Hepatocyte (in vitro differentiated cells): ENCODE measurements at regions not wholly inside any gene's neighbourhood (a gene's known extent, or its start where the extent isn't known, plus 50 kb on each side); places are given as distances from the start of the nearest gene placed in this dataset.

Experiments
- DNase-seq: peaks from one replicate; pipeline ENCODE4 v3.0.0-alpha.2; 2016; ENCODE audit warnings: low spot score
- H2AFZ ChIP-seq: fragments of 200-600 bp; sonication (generic); 2 replicates; pipeline ENCODE4 v1.6.0; 2016; ENCODE audit warnings: antibody characterized with exemption, mild to moderate bottlenecking
- H3K27ac ChIP-seq: fragments of 200-600 bp; sonication (generic); 2 replicates; pipeline ENCODE4 v1.5.1; 2016; ENCODE audit warnings: mild to moderate bottlenecking
- H3K27me3 ChIP-seq: fragments of 200-600 bp; sonication (generic); 2 replicates; pipeline ENCODE4 v1.6.1; 2016
- H3K36me3 ChIP-seq: fragments of 200-600 bp; sonication (generic); replicated peaks from 2 replicates; pipeline ENCODE4 v1.5.1; 2016; ENCODE audit warnings: low read depth; ENCODE audit not compliant: insufficient read depth
- H3K4me1 ChIP-seq: fragments of 200-600 bp; sonication (generic); 2 replicates; pipeline ENCODE4 v1.5.1; 2016; ENCODE audit warnings: mild to moderate bottlenecking, moderate library complexity; ENCODE audit not compliant: insufficient read depth
- H3K4me2 ChIP-seq: fragments of 200-600 bp; sonication (generic); 2 replicates; pipeline ENCODE4 v1.6.0; 2016
- H3K4me3 ChIP-seq: fragments of 200-600 bp; sonication (generic); 2 replicates; pipeline ENCODE4 v1.5.1; 2016; ENCODE audit warnings: mild to moderate bottlenecking
- H3K79me2 ChIP-seq: fragments of 200-600 bp; sonication (generic); 2 replicates; pipeline ENCODE4 v1.6.0; 2017; ENCODE audit warnings: mild to moderate bottlenecking
- H3K9me2 ChIP-seq: fragments of 200-600 bp; sonication (generic); replicated peaks from 2 replicates; pipeline ENCODE4 v1.6.0; 2017; ENCODE audit warnings: mild to moderate bottlenecking; ENCODE audit not compliant: insufficient read depth
- H3K9me3 ChIP-seq: fragments of 200-600 bp; sonication (generic); 2 replicates; pipeline ENCODE4 v1.5.1; 2016; ENCODE audit warnings: low read depth, mild to moderate bottlenecking
- H4K20me1 ChIP-seq: fragments of 200-600 bp; sonication (generic); 2 replicates; pipeline ENCODE4 v1.6.0; 2016; ENCODE audit warnings: mild to moderate bottlenecking; ENCODE audit not compliant: insufficient read depth, poor library complexity, severe bottlenecking
- EZH2 ChIP-seq: fragments of 200-600 bp; sonication (generic); IDR thresholded peaks from 2 replicates; pipeline ENCODE4 v1.6.1; 2016; ENCODE audit warnings: antibody characterized with exemption, mild to moderate bottlenecking, borderline replicate concordance
- EZH2phosphoT487 ChIP-seq: fragments of 200-600 bp; sonication (generic); IDR thresholded peaks from one replicate; pipeline ENCODE4 v1.6.1; 2018; ENCODE audit warnings: antibody characterized with exemption, mild to moderate bottlenecking, low read depth, moderate library complexity; ENCODE audit not compliant: unreplicated experiment, severe bottlenecking
- WGBS: methylation state at CpG from one replicate; pipeline ENCODE4 v1.1.6; 2016; ENCODE audit warnings: low lambda C conversion rate; ENCODE audit errors: missing lambda C conversion rate; 5-methylcytosine and 5-hydroxymethylcytosine counted together
- TF ChIP-seq, protein P1 (sequence below): fragments of 200-600 bp; sonication (generic); IDR thresholded peaks from 2 replicates; pipeline ENCODE4 v1.5.1; 2016; ENCODE audit warnings: antibody characterized with exemption, mild to moderate bottlenecking; ENCODE audit not compliant: poor library complexity

- TF ChIP-seq EZH2 (no peak), EZH2phosphoT487 (no peak)
- TF ChIP-seq, protein P1, sequence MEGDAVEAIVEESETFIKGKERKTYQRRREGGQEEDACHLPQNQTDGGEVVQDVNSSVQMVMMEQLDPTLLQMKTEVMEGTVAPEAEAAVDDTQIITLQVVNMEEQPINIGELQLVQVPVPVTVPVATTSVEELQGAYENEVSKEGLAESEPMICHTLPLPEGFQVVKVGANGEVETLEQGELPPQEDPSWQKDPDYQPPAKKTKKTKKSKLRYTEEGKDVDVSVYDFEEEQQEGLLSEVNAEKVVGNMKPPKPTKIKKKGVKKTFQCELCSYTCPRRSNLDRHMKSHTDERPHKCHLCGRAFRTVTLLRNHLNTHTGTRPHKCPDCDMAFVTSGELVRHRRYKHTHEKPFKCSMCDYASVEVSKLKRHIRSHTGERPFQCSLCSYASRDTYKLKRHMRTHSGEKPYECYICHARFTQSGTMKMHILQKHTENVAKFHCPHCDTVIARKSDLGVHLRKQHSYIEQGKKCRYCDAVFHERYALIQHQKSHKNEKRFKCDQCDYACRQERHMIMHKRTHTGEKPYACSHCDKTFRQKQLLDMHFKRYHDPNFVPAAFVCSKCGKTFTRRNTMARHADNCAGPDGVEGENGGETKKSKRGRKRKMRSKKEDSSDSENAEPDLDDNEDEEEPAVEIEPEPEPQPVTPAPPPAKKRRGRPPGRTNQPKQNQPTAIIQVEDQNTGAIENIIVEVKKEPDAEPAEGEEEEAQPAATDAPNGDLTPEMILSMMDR: no peak
- H3K27ac ChIP-seq: no peak overlapping the region
Measured at GRCh38 chr10:43874984-43875383, 226.3 kb upstream of the ZNF32 start.

GRCh38 chr10:43873717-43874116 lies 225.0 kb upstream of the ZNF32 start:
- Histone ChIP-seq H3K9me2 (no peaks in the 10 kb centered on the region), H3K4me1 (peaks cover 8% of the 10 kb centered on the region), H3K4me2 (no peak overlapping the region), H3K4me3 (no peak overlapping the region), H3K27ac (no peak overlapping the region), H3K79me2 (no peaks in the 10 kb centered on the region), H4K20me1 (no peaks in the 10 kb centered on the region), H3K27me3 (no peaks in the 10 kb centered on the region), H3K36me3 (no peaks in the 10 kb centered on the region), H2AFZ (no peak overlapping the region), H3K9me3 (no peaks in the 10 kb centered on the region)
- TF ChIP-seq EZH2 (no peak), EZH2phosphoT487 (no peak)
- TF ChIP-seq, protein P1: no peak
- WGBS: 96% methylated on average over 5 of the region's 5 CpGs
- DNase-seq: no peak

More at GRCh38 chr10:43874984-43875383, 226.3 kb upstream of the ZNF32 start:
- Histone ChIP-seq H3K4me2 (no peak overlapping the region), H3K9me3 (no peaks in the 10 kb centered on the region), H3K79me2 (no peaks in the 10 kb centered on the region), H3K4me1 (peaks cover 7% of the 10 kb centered on the region), H4K20me1 (no peaks in the 10 kb centered on the region), H3K27me3 (no peaks in the 10 kb centered on the region), H3K36me3 (no peaks in the 10 kb centered on the region), H2AFZ (no peak overlapping the region), H3K9me2 (no peaks in the 10 kb centered on the region), H3K4me3 (no peak overlapping the region)
- 60% methylated on average over 10 of the region's 10 CpGs for WGBS
- no peak for DNase-seq

DNA sequence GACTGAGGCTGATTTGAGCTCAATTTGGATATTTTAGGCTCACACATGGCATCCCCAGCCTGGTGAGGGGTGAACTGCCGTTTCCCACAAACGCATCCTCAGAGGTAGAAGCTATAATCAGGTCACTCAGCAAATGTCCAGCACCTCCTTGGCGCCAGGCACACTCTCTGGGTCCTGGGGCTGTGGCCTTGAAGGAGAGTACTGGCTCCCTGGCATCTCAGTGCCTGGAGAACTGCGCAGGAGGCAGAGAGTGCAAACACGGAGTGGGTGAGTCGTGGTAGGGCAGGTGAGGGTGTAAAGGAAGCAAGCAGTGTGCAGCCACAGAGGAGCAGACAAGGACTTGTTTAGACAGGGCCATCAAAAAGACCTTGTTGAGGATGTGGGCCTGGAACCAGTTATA lies 224.0 kb upstream of the ZNF32 start:
- TF ChIP-seq EZH2phosphoT487 (no peak), EZH2 (no peak)
- TF ChIP-seq, protein P1: no peak
- Histone ChIP-seq H3K4me1 (peaks cover 9% of the 10 kb centered on the region), H2AFZ (no peak overlapping the region), H3K27ac (no peak overlapping the region), H3K9me3 (no peaks in the 10 kb centered on the region), H3K4me3 (no peak overlapping the region), H3K79me2 (no peaks in the 10 kb centered on the region), H3K4me2 (no peak overlapping the region), H3K9me2 (no peaks in the 10 kb centered on the region), H3K27me3 (no peaks in the 10 kb centered on the region), H4K20me1 (no peaks in the 10 kb centered on the region), H3K36me3 (no peaks in the 10 kb centered on the region)
- DNase-seq: no peak
- WGBS: 97% methylated on average over 6 of the region's 6 CpGs

GRCh38 chr10:43871545-43871944 lies 222.9 kb upstream of the ZNF32 start:
- 88% methylated on average over 5 of the region's 5 CpGs for WGBS

More at GRCh38 chr10:43871545-43871944, 222.9 kb upstream of the ZNF32 start:
- H3K9me2 ChIP-seq: no peaks in the 10 kb centered on the region
- no peaks in the 10 kb centered on the region for H3K9me3 ChIP-seq
- peaks cover 13% of the 10 kb centered on the region for H3K4me1 ChIP-seq
- no peak overlapping the region for H2AFZ ChIP-seq
- H3K27ac ChIP-seq: no peak overlapping the region
- DNase-seq: no peak
- H3K4me3 ChIP-seq: no peak overlapping the region
- H3K79me2 ChIP-seq: no peaks in the 10 kb centered on the region
- TF ChIP-seq EZH2: no peak
- no peak for TF ChIP-seq EZH2phosphoT487
- TF ChIP-seq, protein P1: no peak
- H3K27me3 ChIP-seq: no peaks in the 10 kb centered on the region
- H4K20me1 ChIP-seq: no peaks in the 10 kb centered on the region
- H3K4me2 ChIP-seq: no peak overlapping the region
- H3K36me3 ChIP-seq: no peaks in the 10 kb centered on the region
